IMR-90 (cell line): ENCODE measurements at regions not wholly inside any gene's neighbourhood (a gene's known extent, or its start where the extent isn't known, plus 50 kb on each side); places are given as distances from the start of the nearest gene placed in this dataset.

ENCODE experiments used
- CTCF ChIP-seq: conservative IDR thresholded peaks from 2 replicates; pipeline ENCODE4 v1.5.1; 2012; ENCODE audit warnings: mild to moderate bottlenecking, low read depth, low read length, improper control_type of control experiment
- ELK1 ChIP-seq: fragments of 150-350 bp; IDR thresholded peaks from 2 replicates; pipeline ENCODE4 v1.6.1; 2016; ENCODE audit warnings: low read depth, mild to moderate bottlenecking, low read length, moderate library complexity, borderline replicate concordance
- POLR2A ChIP-seq: IDR thresholded peaks from 2 replicates; pipeline ENCODE4 v1.6.1; 2012; ENCODE audit warnings: mild to moderate bottlenecking, low read depth, low read length
- RAD21 ChIP-seq: IDR thresholded peaks from 2 replicates; pipeline ENCODE4 v1.6.1; 2012; ENCODE audit warnings: low read length, improper control_type of control experiment
- RFX5 ChIP-seq: IDR thresholded peaks from 2 replicates; pipeline ENCODE4 v1.8.0; 2012; ENCODE audit warnings: low read depth, mild to moderate bottlenecking, low read length, moderate library complexity
- USF2 ChIP-seq: fragments of 150-350 bp; IDR thresholded peaks from 2 replicates; pipeline ENCODE4 v1.6.1; 2017; ENCODE audit warnings: mild to moderate bottlenecking, antibody characterized with exemption, low read length, low read depth

DNA sequence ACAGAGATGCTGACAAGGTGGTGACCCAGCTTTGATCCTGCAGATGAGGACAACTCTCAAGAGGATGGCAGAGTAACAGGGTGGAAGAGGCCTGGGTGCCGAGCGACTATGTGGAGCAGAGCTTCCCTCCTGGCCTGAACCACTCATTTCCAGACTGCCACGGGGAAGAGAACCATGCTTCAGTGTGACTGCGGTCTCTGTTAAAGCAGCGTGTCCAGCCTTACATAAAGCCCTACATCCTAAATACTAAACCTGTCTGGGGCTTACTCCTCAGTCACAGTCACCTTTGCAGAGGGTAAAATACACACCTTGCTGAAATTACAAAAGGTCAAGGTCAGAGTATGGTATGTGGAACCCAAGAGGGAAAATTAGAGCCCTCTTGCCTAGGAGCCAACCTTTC, 312.9 kb downstream of the CDC5L start:
- TF ChIP-seq CTCF (no peak), POLR2A (no peak), RFX5 (no peak), ELK1 (no peak), USF2 (no peak), RAD21 (no peak)
